ENCODE measurements at regions not wholly inside any gene's neighbourhood (a gene's known extent, or its start where the extent isn't known, plus 50 kb on each side); places are given as distances from the start of the nearest gene placed in this dataset.

GRCh38 chr13:58804832-58805231, 1173.3 kb downstream of the PCDH17 start:
- H3K9me3 Mint-ChIP-seq: no peaks in the 10 kb centered on the region
- H3K4me3 Mint-ChIP-seq: no peak overlapping the region
- ATAC-seq: no peak
- no peaks in the 10 kb centered on the region for H3K4me1 Mint-ChIP-seq
- DNase-seq (ENCODE audit: low spot score): no peak
- ChIA-PET CTCF (no interaction called here), POLR2A (no interaction called here)
- TF ChIP-seq TP53 (CRISPR knock-in tag; IDR thresholded peaks at IDR 0.05): no peak
- no peak for TF ChIP-seq PREB (CRISPR knock-in tag; IDR thresholded peaks at IDR 0.05; ENCODE audit: borderline replicate concordance)
- TF ChIP-seq GABPB1 (CRISPR knock-in tag; IDR thresholded peaks at IDR 0.05): no peak
- no peak for TF ChIP-seq SOX15 (CRISPR knock-in tag; IDR thresholded peaks at IDR 0.05)
- no peak for TF ChIP-seq RELA (CRISPR knock-in tag; IDR thresholded peaks at IDR 0.05; ENCODE audit: borderline replicate concordance)
- TF ChIP-seq, protein P1, sequence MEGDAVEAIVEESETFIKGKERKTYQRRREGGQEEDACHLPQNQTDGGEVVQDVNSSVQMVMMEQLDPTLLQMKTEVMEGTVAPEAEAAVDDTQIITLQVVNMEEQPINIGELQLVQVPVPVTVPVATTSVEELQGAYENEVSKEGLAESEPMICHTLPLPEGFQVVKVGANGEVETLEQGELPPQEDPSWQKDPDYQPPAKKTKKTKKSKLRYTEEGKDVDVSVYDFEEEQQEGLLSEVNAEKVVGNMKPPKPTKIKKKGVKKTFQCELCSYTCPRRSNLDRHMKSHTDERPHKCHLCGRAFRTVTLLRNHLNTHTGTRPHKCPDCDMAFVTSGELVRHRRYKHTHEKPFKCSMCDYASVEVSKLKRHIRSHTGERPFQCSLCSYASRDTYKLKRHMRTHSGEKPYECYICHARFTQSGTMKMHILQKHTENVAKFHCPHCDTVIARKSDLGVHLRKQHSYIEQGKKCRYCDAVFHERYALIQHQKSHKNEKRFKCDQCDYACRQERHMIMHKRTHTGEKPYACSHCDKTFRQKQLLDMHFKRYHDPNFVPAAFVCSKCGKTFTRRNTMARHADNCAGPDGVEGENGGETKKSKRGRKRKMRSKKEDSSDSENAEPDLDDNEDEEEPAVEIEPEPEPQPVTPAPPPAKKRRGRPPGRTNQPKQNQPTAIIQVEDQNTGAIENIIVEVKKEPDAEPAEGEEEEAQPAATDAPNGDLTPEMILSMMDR (IDR thresholded peaks at IDR 0.05): no peak
- TF ChIP-seq FOXK1 (CRISPR knock-in tag; IDR thresholded peaks at IDR 0.05): no peak
- TF ChIP-seq HMGXB4 (CRISPR knock-in tag; IDR thresholded peaks at IDR 0.05): no peak
- TF ChIP-seq, protein P2, sequence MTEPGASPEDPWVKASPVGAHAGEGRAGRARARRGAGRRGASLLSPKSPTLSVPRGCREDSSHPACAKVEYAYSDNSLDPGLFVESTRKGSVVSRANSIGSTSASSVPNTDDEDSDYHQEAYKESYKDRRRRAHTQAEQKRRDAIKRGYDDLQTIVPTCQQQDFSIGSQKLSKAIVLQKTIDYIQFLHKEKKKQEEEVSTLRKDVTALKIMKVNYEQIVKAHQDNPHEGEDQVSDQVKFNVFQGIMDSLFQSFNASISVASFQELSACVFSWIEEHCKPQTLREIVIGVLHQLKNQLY (CRISPR knock-in tag; IDR thresholded peaks at IDR 0.05): no peak
- TF ChIP-seq ZSCAN18 (CRISPR knock-in tag; IDR thresholded peaks at IDR 0.05): no peak
- no peak for TF ChIP-seq JUN (CRISPR knock-in tag; IDR thresholded peaks at IDR 0.05)
- no peak for TF ChIP-seq ZNF317 (CRISPR knock-in tag; IDR thresholded peaks at IDR 0.05; ENCODE audit: borderline replicate concordance, low read depth)
- no peak for TF ChIP-seq SMAD3 (CRISPR knock-in tag; IDR thresholded peaks at IDR 0.05; ENCODE audit: borderline replicate concordance)
- no peak for TF ChIP-seq CREB1 (CRISPR knock-in tag; IDR thresholded peaks at IDR 0.05)
- H3K27me3 Mint-ChIP-seq (ENCODE audit: low read depth): no peaks in the 10 kb centered on the region
- no peaks in the 10 kb centered on the region for H3K36me3 Mint-ChIP-seq
- no peak overlapping the region for H3K27ac Mint-ChIP-seq

- no peak for ATAC-seq
- CTCF ChIA-PET: no interaction called here
- TF ChIP-seq, protein P3, sequence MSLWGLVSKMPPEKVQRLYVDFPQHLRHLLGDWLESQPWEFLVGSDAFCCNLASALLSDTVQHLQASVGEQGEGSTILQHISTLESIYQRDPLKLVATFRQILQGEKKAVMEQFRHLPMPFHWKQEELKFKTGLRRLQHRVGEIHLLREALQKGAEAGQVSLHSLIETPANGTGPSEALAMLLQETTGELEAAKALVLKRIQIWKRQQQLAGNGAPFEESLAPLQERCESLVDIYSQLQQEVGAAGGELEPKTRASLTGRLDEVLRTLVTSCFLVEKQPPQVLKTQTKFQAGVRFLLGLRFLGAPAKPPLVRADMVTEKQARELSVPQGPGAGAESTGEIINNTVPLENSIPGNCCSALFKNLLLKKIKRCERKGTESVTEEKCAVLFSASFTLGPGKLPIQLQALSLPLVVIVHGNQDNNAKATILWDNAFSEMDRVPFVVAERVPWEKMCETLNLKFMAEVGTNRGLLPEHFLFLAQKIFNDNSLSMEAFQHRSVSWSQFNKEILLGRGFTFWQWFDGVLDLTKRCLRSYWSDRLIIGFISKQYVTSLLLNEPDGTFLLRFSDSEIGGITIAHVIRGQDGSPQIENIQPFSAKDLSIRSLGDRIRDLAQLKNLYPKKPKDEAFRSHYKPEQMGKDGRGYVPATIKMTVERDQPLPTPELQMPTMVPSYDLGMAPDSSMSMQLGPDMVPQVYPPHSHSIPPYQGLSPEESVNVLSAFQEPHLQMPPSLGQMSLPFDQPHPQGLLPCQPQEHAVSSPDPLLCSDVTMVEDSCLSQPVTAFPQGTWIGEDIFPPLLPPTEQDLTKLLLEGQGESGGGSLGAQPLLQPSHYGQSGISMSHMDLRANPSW (CRISPR knock-in tag; conservative IDR thresholded peaks at IDR 0.05; ENCODE audit: low read depth): no peak
- TF ChIP-seq ELF4 (CRISPR knock-in tag; IDR thresholded peaks at IDR 0.05; ENCODE audit: low read depth) (no peak), ZNF416 (CRISPR knock-in tag; IDR thresholded peaks at IDR 0.05) (no peak), SOX15 (CRISPR knock-in tag; IDR thresholded peaks at IDR 0.05) (no peak), JAZF1 (CRISPR knock-in tag; IDR thresholded peaks at IDR 0.05) (no peak), NFYB (CRISPR knock-in tag; conservative IDR thresholded peaks at IDR 0.05; ENCODE audit: low read depth) (no peak), SMAD4 (CRISPR knock-in tag; IDR thresholded peaks at IDR 0.05) (no peak)
- TF ChIP-seq, protein P4, sequence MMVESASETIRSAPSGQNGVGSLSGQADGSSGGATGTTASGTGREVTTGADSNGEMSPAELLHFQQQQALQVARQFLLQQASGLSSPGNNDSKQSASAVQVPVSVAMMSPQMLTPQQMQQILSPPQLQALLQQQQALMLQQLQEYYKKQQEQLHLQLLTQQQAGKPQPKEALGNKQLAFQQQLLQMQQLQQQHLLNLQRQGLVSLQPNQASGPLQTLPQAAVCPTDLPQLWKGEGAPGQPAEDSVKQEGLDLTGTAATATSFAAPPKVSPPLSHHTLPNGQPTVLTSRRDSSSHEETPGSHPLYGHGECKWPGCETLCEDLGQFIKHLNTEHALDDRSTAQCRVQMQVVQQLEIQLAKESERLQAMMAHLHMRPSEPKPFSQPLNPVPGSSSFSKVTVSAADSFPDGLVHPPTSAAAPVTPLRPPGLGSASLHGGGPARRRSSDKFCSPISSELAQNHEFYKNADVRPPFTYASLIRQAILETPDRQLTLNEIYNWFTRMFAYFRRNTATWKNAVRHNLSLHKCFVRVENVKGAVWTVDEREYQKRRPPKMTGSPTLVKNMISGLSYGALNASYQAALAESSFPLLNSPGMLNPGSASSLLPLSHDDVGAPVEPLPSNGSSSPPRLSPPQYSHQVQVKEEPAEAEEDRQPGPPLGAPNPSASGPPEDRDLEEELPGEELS (CRISPR knock-in tag; IDR thresholded peaks at IDR 0.05): no peak
- TF ChIP-seq, protein P5, sequence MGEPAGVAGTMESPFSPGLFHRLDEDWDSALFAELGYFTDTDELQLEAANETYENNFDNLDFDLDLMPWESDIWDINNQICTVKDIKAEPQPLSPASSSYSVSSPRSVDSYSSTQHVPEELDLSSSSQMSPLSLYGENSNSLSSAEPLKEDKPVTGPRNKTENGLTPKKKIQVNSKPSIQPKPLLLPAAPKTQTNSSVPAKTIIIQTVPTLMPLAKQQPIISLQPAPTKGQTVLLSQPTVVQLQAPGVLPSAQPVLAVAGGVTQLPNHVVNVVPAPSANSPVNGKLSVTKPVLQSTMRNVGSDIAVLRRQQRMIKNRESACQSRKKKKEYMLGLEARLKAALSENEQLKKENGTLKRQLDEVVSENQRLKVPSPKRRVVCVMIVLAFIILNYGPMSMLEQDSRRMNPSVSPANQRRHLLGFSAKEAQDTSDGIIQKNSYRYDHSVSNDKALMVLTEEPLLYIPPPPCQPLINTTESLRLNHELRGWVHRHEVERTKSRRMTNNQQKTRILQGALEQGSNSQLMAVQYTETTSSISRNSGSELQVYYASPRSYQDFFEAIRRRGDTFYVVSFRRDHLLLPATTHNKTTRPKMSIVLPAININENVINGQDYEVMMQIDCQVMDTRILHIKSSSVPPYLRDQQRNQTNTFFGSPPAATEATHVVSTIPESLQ (CRISPR knock-in tag; IDR thresholded peaks at IDR 0.05): no peak
Measured at GRCh38 chr13:58806401-58806800, 1174.9 kb downstream of the PCDH17 start.

More at GRCh38 chr13:58806401-58806800, 1174.9 kb downstream of the PCDH17 start:
- POLR2A ChIA-PET: no interaction called here
- peaks cover 3% of the 10 kb centered on the region; the same call in 1 of the 2 replicates for H3K9me3 Mint-ChIP-seq
- no peak overlapping the region for H3K4me3 Mint-ChIP-seq
- no peaks in the 10 kb centered on the region for H3K27me3 Mint-ChIP-seq (ENCODE audit: low read depth)
- H3K27ac Mint-ChIP-seq: no peak overlapping the region
- H3K4me1 Mint-ChIP-seq: no peaks in the 10 kb centered on the region
- H3K36me3 Mint-ChIP-seq: no peaks in the 10 kb centered on the region
- no peak for DNase-seq (ENCODE audit: low spot score)

Measured in WTC11 (cell line).